NCI-H345 treated with DMSO at 0.1 percent for 48 hours (cell line): ENCODE measurements at regions not wholly inside any gene's neighbourhood (a gene's known extent, or its start where the extent isn't known, plus 50 kb on each side); places are given as distances from the start of the nearest gene placed in this dataset.

Source experiments
- DNase-seq: peaks from one replicate; lab custom pipeline; 2025; ENCODE audit not compliant: unreplicated experiment; lab: John Stamatoyannopoulos, UW

GRCh38 chr5:67487862-67488261 is 291.3 kb upstream of the CD180 start:
- DNase-seq, result no peak

GRCh38 chr5:67483453-67484030 is 286.9 kb upstream of the CD180 start:
- DNase-seq, result no peak

- DNase-seq, result no peak
Observed at GRCh38 chr5:67481362-67481761, 284.8 kb upstream of the CD180 start.

- no peak for DNase-seq
Observed at GRCh38 chr5:67478337-67478736, 281.7 kb upstream of the CD180 start.

- no peak for DNase-seq
Observed at GRCh38 chr5:67476995-67477394, 280.4 kb upstream of the CD180 start.

- DNase-seq, result no peak
Observed at GRCh38 chr5:67476531-67476930, 279.9 kb upstream of the CD180 start.

- DNase-seq, result no peak
Observed at GRCh38 chr5:67475489-67475888, 278.9 kb upstream of the CD180 start.

GRCh38 chr5:67474597-67475238 is 278.1 kb upstream of the CD180 start:
- DNase-seq, result no peak

GRCh38 chr5:67467110-67467509 is 270.5 kb upstream of the CD180 start:
- DNase-seq, result no peak

- DNase-seq, result no peak
Observed at GRCh38 chr5:67465537-67466207, 269.1 kb upstream of the CD180 start.

GRCh38 chr5:67462147-67462546 is 265.5 kb upstream of the CD180 start:
- no peak for DNase-seq

- no peak for DNase-seq
Observed at GRCh38 chr5:67459253-67459652, 262.7 kb upstream of the CD180 start.

GRCh38 chr5:67455970-67456369 is 259.4 kb upstream of the CD180 start:
- DNase-seq, result no peak

- no peak for DNase-seq
Observed at GRCh38 chr5:67454957-67455561, 258.5 kb upstream of the CD180 start.

- DNase-seq, result no peak
Observed at GRCh38 chr5:67453111-67453905, 256.7 kb upstream of the CD180 start.

GRCh38 chr5:67451640-67452279 is 255.2 kb upstream of the CD180 start:
- no peak for DNase-seq

- no peak for DNase-seq
Observed at GRCh38 chr5:67447732-67448131, 251.1 kb upstream of the CD180 start.

GRCh38 chr5:67437905-67438845 is 241.6 kb upstream of the CD180 start:
- no peak for DNase-seq

GRCh38 chr5:67435032-67435431 is 238.4 kb upstream of the CD180 start:
- no peak for DNase-seq

- DNase-seq, result no peak
Observed at GRCh38 chr5:67434466-67434865, 237.9 kb upstream of the CD180 start.
